K562 (cell line): ENCODE measurements at regions not wholly inside any gene's neighbourhood (a gene's known extent, or its start where the extent isn't known, plus 50 kb on each side); places are given as distances from the start of the nearest gene placed in this dataset.

Experiments used
- ATAC-seq: fragments of 200-7000 bp; cut with Tn5 transposase; 3 replicates; pipeline ENCODE4 v1.9.1; 2020; ENCODE audit warnings: moderate library complexity
- BruUV-seq: library from RNA; stranded (reverse); fragments of 400-500 nt; replicated peaks from 2 replicates; lab custom pipeline; 2021; lab: Mats Ljungman, UMichigan
- CTCF ChIA-PET: fragments of 300-600 bp; formaldehyde crosslinking; extraction: SDS; loops from one replicate; lab custom pipeline; 2021; ENCODE audit warnings: low intra/inter-chr PET ratio; lab: Yijun Ruan, JAX
- POLR2A ChIA-PET: fragments of 300-600, 350-650 bp; sonication (Branson Sonifier 250); formaldehyde crosslinking; extraction: SDS; loops from one replicate; lab custom pipeline; 2021; ENCODE audit warnings: antibody characterized with exemption, inconsistent platforms; lab: Yijun Ruan, JAX
- DNase-seq, 4 experiments: peaks; one replicate each; pipeline versions ENCODE4 v3.0.0 to v3.0.0-alpha.2; 2011 to 2018; ENCODE audit warnings: low spot score in 3 of 4, mixed read lengths in 3 of 4; ENCODE audit errors: extremely low read depth in 1 of 4
- FAIRE-seq: peaks from 2 replicates; lab custom pipeline; 2011; peaks lifted over from hg19 to GRCh38; lab: Jason Lieb, UNC
- H2AFZ ChIP-seq: 2 replicates; pipeline ENCODE4 v1.6.0; 2011; ENCODE audit warnings: low read depth, low read length, control low read depth, inconsistent platforms
- H3K27ac ChIP-seq: fragments of 200-600 bp; 3 replicates; pipeline ENCODE4 v1.8.0; 2011; ENCODE audit warnings: low read depth, mild to moderate bottlenecking, control low read depth, inconsistent platforms, low read length, moderate library complexity, mixed read lengths; ENCODE audit errors: extremely low read depth
- H3K27me3 ChIP-seq, 2 experiments: fragments of 300-600 bp in 1 of 2; 2 replicates in 1 of 2; 3 replicates in 1 of 2; pipeline versions ENCODE4 v1.6.0 to v1.8.0; 2011; ENCODE audit warnings: inconsistent platforms in 2 of 2, low read length in 2 of 2, mild to moderate bottlenecking in 1 of 2, mixed read lengths in 1 of 2, moderate library complexity in 1 of 2; ENCODE audit not compliant: control insufficient read depth in 2 of 2, insufficient read depth in 2 of 2
- H3K36me3 ChIP-seq: fragments of 300-600 bp; 3 replicates; pipeline ENCODE4 v1.8.0; 2011; ENCODE audit warnings: mild to moderate bottlenecking, low read length, inconsistent platforms; ENCODE audit not compliant: control insufficient read depth, insufficient read depth
- H3K4me1 ChIP-seq, 2 experiments: fragments of 200-600 bp in 1 of 2; replicated peaks in 1 of 2; 2 replicates in 1 of 2; 3 replicates in 1 of 2; pipeline versions ENCODE4 v1.5.1 to v1.8.0; 2011; ENCODE audit warnings: inconsistent platforms in 2 of 2, low read length in 2 of 2, mild to moderate bottlenecking in 1 of 2, mixed read lengths in 1 of 2, moderate library complexity in 1 of 2; ENCODE audit not compliant: control insufficient read depth in 2 of 2, insufficient read depth in 2 of 2
- H3K4me2 ChIP-seq: 2 replicates; pipeline ENCODE4 v1.6.1; 2011; ENCODE audit warnings: low read length, control low read depth, inconsistent platforms, mixed read lengths; ENCODE audit not compliant: insufficient read depth
- H3K4me3 ChIP-seq: fragments of 200-600 bp; sonication (generic), shearing (Covaris generic); 2 replicates; pipeline ENCODE4 v1.5.1; 2016; ENCODE audit warnings: control low read depth, inconsistent platforms
- H3K79me2 ChIP-seq: fragments of 200-600 bp; 3 replicates; pipeline ENCODE4 v1.8.0; 2011; ENCODE audit warnings: low read length, inconsistent platforms; ENCODE audit not compliant: control insufficient read depth, insufficient read depth
- H3K9ac ChIP-seq, 2 experiments: 2 replicates each; pipeline versions ENCODE4 v1.6.0 to v1.6.1; 2011; ENCODE audit warnings: low read depth in 2 of 2, low read length in 2 of 2, control low read depth in 1 of 2, inconsistent platforms in 1 of 2, mild to moderate bottlenecking in 1 of 2, mixed read lengths in 1 of 2; ENCODE audit not compliant: insufficient read depth in 1 of 2
- H3K9me1 ChIP-seq: one replicate; pipeline ENCODE4 v1.6.0; 2011; ENCODE audit warnings: inconsistent platforms, mild to moderate bottlenecking, low read length, moderate library complexity; ENCODE audit not compliant: control insufficient read depth, insufficient read depth
- H3K9me3 ChIP-seq: replicated peaks from 2 replicates; pipeline ENCODE4 v1.5.1; 2011; ENCODE audit warnings: low read depth, low read length, inconsistent platforms; ENCODE audit not compliant: control insufficient read depth, insufficient read depth
- H4K20me1 ChIP-seq: replicated peaks from 2 replicates; pipeline ENCODE4 v1.6.1; 2011; ENCODE audit warnings: low read length, inconsistent platforms, mixed read lengths; ENCODE audit not compliant: control insufficient read depth, insufficient read depth
- ARID1B ChIP-seq: fragments of 450-650 bp; IDR thresholded peaks from 2 replicates; pipeline ENCODE4 v1.6.1; 2016; ENCODE audit warnings: antibody characterized with exemption, mild to moderate bottlenecking, inconsistent platforms
- FOXM1 ChIP-seq, 2 experiments: fragments of 450-650 bp in 1 of 2; sonication (generic) in 1 of 2; formaldehyde crosslinking in 1 of 2; IDR thresholded peaks; 2 replicates each; pipeline versions ENCODE4 v1.6.1 to v1.9.0; 2017 to 2022; ENCODE audit warnings: low read depth in 2 of 2, mild to moderate bottlenecking in 2 of 2, missing genetic modification reagents in 1 of 2, moderate library complexity in 1 of 2
- MCM3 ChIP-seq: fragments of 450-650 bp; IDR thresholded peaks from 2 replicates; pipeline ENCODE4 v1.6.1; 2016
- MED1 ChIP-seq: sonication (generic); formaldehyde crosslinking; IDR thresholded peaks from 2 replicates; pipeline ENCODE4 v1.8.1; 2023; ENCODE audit warnings: missing genetic modification reagents, borderline replicate concordance
- NFIC ChIP-seq: fragments of 450-650 bp; IDR thresholded peaks from 2 replicates; pipeline ENCODE4 v1.6.1; 2017; ENCODE audit warnings: mild to moderate bottlenecking, inconsistent platforms
- POLR3G ChIP-seq: IDR thresholded peaks from 2 replicates; pipeline ENCODE4 v1.6.1; 2011; ENCODE audit not compliant: insufficient read length, insufficient replicate concordance; ENCODE audit errors: extremely low read depth
- SRSF7 ChIP-seq: fragments of 200-400 bp; formaldehyde crosslinking; optimal IDR thresholded peaks from 2 replicates; pipeline ENCODE3; 2017; ENCODE audit warnings: mild to moderate bottlenecking, low read depth, low read length
- STAT6 ChIP-seq: sonication (generic); formaldehyde crosslinking; IDR thresholded peaks from 2 replicates; pipeline ENCODE4 v1.8.1; 2023; ENCODE audit warnings: mild to moderate bottlenecking, missing genetic modification reagents
- TAF7 ChIP-seq: fragments of 450-650 bp; IDR thresholded peaks from 2 replicates; pipeline ENCODE4 v1.6.1; 2016; ENCODE audit warnings: missing genetic modification characterization, missing compliant biosample characterization
- WHSC1 ChIP-seq: IDR thresholded peaks from one replicate; pipeline ENCODE4 v1.6.1; 2012; ENCODE audit warnings: low read length, control low read depth, inconsistent platforms
- ZBTB7A ChIP-seq: IDR thresholded peaks from 2 replicates; pipeline ENCODE4 v1.6.1; 2011; ENCODE audit warnings: low read depth, mild to moderate bottlenecking, low read length, moderate library complexity, borderline replicate concordance; ENCODE audit not compliant: control insufficient read depth
- ZC3H8 ChIP-seq: fragments of 450-650 bp; IDR thresholded peaks from 2 replicates; pipeline ENCODE4 v1.6.1; 2017
- ZNF212 ChIP-seq: fragments of 450-650 bp; formaldehyde crosslinking; IDR thresholded peaks from 2 replicates; pipeline ENCODE4 v1.4.0; 2020; ENCODE audit warnings: mild to moderate bottlenecking
- ZNF707 ChIP-seq: fragments of 250-450 bp; sonication (Bioruptor Pico); conservative IDR thresholded peaks from 2 replicates; pipeline ENCODE4 v1.8.0; 2022; ENCODE audit warnings: inconsistent platforms, mild to moderate bottlenecking, moderate library complexity
- WGBS: fragments of 100-300 bp; shearing (Covaris generic); methylation state at CpG from one replicate; pipeline ENCODE4 v1.1.6; 2016; ENCODE audit warnings: low coverage, mixed read lengths; ENCODE audit not compliant: insufficient coverage; ENCODE audit errors: missing lambda C conversion rate; 5-methylcytosine and 5-hydroxymethylcytosine counted together
- in situ Hi-C: fragments of 300-500 bp; cut with MboI; formaldehyde crosslinking; loops from 4 replicates; pipeline ENCODE4 v1.15.0; 2018; ENCODE audit warnings: inconsistent platforms, mixed read lengths
- intact Hi-C: fragments of 100-400 bp; cut with micrococcal nuclease; formaldehyde crosslinking; loops from 2 replicates; pipeline ENCODE4 v1.14.2; 2022
- TF ChIP-seq, protein P1 (sequence below), 2 experiments: fragments of 450-650 bp; IDR thresholded peaks; 2 replicates each; pipeline ENCODE4 v1.6.1; 2016

- Histone ChIP-seq H4K20me1 (no peaks in the 10 kb centered on the region), H3K79me2 (no peaks in the 10 kb centered on the region), H2AFZ (no peak overlapping the region), H3K4me2 (no peak overlapping the region), H3K9ac (no peak overlapping the region), H3K9me1 (no peaks in the 10 kb centered on the region), H3K4me1 (peaks cover 3 to 7% of the 10 kb centered on the region in 2 experiments; a peak in 2 of 5 replicates), H3K4me3 (no peak overlapping the region), H3K9me3 (peaks cover 13% of the 10 kb centered on the region), H3K27me3 (no peaks in the 10 kb centered on the region), H3K36me3 (no peaks in the 10 kb centered on the region), H3K27ac (no peak overlapping the region)
- in situ Hi-C loops (no loop called here), intact Hi-C loops (no loop called here)
- FAIRE-seq (no peak), ATAC-seq (no peak), DNase-seq (no peak)
- BruUV-seq, result no TSS peak
- TF ChIP-seq ZNF212 (CRISPR knock-in tag), result no peak
- TF ChIP-seq POLR3G, result no peak
- TF ChIP-seq MCM3, result no peak
- no peak for TF ChIP-seq SRSF7
- no peak for TF ChIP-seq ARID1B
- no peak for TF ChIP-seq ZNF707 (CRISPR knock-in tag)
- TF ChIP-seq ZC3H8, result no peak
- no peak for TF ChIP-seq TAF7 (tag)
- no peak for TF ChIP-seq ZBTB7A
- TF ChIP-seq NFIC, result no peak
- TF ChIP-seq STAT6 (CRISPR knock-in tag), result no peak
- no peak for TF ChIP-seq FOXM1 (IDR thresholded peaks at IDR 0.05; ENCODE audit: low read depth)
- TF ChIP-seq FOXM1 (CRISPR knock-in tag; IDR thresholded peaks at IDR 0.05; ENCODE audit: low read depth), result no peak
- TF ChIP-seq, protein P1, sequence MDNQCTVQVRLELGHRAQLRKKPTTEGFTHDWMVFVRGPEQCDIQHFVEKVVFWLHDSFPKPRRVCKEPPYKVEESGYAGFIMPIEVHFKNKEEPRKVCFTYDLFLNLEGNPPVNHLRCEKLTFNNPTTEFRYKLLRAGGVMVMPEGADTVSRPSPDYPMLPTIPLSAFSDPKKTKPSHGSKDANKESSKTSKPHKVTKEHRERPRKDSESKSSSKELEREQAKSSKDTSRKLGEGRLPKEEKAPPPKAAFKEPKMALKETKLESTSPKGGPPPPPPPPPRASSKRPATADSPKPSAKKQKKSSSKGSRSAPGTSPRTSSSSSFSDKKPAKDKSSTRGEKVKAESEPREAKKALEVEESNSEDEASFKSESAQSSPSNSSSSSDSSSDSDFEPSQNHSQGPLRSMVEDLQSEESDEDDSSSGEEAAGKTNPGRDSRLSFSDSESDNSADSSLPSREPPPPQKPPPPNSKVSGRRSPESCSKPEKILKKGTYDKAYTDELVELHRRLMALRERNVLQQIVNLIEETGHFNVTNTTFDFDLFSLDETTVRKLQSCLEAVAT (IDR thresholded peaks at IDR 0.05), result no peak
- TF ChIP-seq WHSC1, result no peak
- TF ChIP-seq MED1, result no peak
- WGBS, result 0% methylated on average over 2 of the region's 2 CpGs
- CTCF ChIA-PET, result no interaction called here
- POLR2A ChIA-PET, result interaction anchor here (0.5 to 2.1 kb wide), 2 partner anchors 9 to 13 kb away, joined by 3 to 5 read pairs; no protein-coding TSS in a partner anchor
Observed at GRCh38 chr9:129514891-129515290, 106.0 kb downstream of the C9orf50 start.
